ENCODE measurements at regions not wholly inside any gene's neighbourhood (a gene's known extent, or its start where the extent isn't known, plus 50 kb on each side); places are given as distances from the start of the nearest gene placed in this dataset.

DNA sequence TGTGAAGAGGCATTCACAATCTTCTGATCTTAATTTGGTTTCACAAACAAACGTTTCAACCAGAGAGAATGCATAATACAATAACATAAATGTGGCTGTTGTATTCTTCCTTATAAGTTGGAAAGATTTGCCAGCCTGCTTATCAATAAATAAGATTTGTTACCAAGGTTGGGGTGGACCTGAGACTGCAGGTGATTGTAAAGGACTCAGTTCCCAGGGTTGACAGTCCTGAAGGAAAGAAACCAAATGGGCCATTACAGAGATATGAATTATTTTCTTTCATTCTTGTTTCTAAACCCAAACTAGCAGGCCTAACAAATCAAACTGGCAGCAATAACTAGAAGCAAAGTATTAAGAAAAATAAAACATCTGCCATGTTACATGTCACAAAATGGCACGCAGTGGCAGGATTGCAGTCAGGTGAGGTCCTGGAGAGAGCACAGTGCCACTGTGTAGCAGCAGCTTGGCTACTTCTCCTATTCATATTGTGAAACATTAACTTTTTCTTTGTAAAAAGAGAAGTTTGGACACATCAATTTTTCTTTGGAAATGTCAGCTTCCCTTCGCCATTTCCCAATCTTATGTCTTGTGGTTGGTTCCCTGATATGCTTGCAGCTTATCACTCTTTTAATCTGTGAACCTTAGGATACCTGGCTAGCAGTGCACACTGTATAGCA lies 133.8 kb upstream of the EMCN start:
- ATAC-seq (no peak), DNase-seq (no peak)
- intact Hi-C loops (cut with DNase I) = no loop called here

DNA sequence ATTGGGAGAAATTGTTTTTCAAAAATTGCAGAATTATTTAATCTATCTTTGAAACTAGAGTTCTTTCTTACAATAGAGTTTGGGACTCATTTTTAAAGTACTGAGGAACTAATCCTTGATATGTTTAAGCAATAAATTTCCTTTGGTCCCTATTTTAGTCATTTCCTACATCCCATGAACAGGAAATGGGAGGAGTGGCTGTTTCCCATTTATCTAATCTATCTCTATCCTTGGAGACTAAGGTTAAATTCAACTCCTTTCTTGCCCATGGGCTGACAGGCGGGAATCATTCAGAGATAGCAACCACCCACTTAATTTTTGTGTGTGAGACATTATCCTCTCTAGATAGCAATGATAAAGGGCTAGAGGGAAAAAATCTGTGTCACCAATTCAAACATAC lies 131.6 kb upstream of the EMCN start:
- H3K4me3 ChIP-seq = no peak overlapping the region
- intact Hi-C loops (cut with DNase I) = no loop called here
- no peak for ATAC-seq
- no peak for DNase-seq
- no peaks in the 10 kb centered on the region for H3K36me3 ChIP-seq
- H3K9me3 ChIP-seq = no peaks in the 10 kb centered on the region
- no peaks in the 10 kb centered on the region for H3K4me1 ChIP-seq
- H3K27me3 ChIP-seq = no peaks in the 10 kb centered on the region
- no peak for TF ChIP-seq CTCF (IDR thresholded peaks at IDR 0.05)
- no peak overlapping the region for H3K27ac ChIP-seq

More for the DNA sequence above, 133.8 kb upstream of the EMCN start:
- TF ChIP-seq CTCF (IDR thresholded peaks at IDR 0.05) = no peak
- Histone ChIP-seq H3K36me3 (no peaks in the 10 kb centered on the region), H3K4me1 (no peaks in the 10 kb centered on the region), H3K4me3 (no peak overlapping the region), H3K27ac (no peak overlapping the region), H3K27me3 (no peaks in the 10 kb centered on the region), H3K9me3 (no peaks in the 10 kb centered on the region)

DNA sequence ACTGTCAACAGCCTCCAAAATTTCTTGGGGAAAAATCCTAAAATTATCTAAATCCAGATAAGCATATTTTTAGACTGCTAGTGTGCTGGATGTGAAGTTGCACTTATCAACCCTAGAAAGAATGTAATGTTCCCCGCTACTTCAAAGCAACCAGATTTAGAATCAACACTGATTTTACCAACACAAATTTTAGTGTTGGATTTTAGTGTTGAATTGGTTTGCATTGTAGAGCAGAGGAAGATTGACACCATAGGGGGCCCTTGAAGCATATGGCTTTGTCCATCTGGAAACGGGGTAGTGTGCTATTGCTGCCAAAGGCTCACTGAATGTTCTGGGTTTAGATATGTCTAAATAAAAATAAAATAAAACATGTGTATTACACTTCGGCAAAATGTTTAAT lies 126.3 kb upstream of the EMCN start:
- Histone ChIP-seq H3K9me3 (no peaks in the 10 kb centered on the region), H3K27ac (no peak overlapping the region), H3K36me3 (no peaks in the 10 kb centered on the region), H3K27me3 (no peaks in the 10 kb centered on the region), H3K4me1 (no peaks in the 10 kb centered on the region), H3K4me3 (no peak overlapping the region)
- no peak for ATAC-seq
- intact Hi-C loops (cut with DNase I) = no loop called here
- no peak for TF ChIP-seq CTCF (IDR thresholded peaks at IDR 0.05)
- no peak for DNase-seq

DNA sequence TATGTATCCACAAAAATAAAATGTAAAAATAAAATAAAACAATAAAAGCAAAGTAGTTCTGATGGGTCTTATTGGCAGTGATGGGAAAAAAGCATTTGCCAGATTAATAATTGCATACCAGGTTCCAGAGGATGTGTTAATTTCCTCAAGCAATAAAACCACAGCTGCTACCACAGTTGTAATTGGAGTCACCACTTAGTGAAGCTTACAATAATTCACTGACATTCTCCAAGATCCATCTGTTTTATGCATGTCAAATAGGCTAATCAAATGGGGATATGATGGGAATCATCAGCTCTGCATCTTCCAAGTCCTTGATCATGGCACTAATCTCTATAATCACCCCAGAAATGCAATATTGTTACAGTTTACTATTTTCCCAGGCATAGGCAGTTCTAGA lies 123.5 kb upstream of the EMCN start:
- no peak overlapping the region for H3K27ac ChIP-seq
- TF ChIP-seq CTCF (IDR thresholded peaks at IDR 0.05) = no peak
- H3K4me3 ChIP-seq = no peak overlapping the region
- intact Hi-C loops (cut with DNase I) = no loop called here
- no peaks in the 10 kb centered on the region for H3K4me1 ChIP-seq
- peaks cover 0 to 8% of the 10 kb centered on the region in 2 donors for H3K9me3 ChIP-seq
- DNase-seq (no peak), ATAC-seq (no peak)
- H3K27me3 ChIP-seq = no peaks in the 10 kb centered on the region
- no peaks in the 10 kb centered on the region for H3K36me3 ChIP-seq

- intact Hi-C loops (cut with DNase I) = no loop called here
- Histone ChIP-seq H3K36me3 (no peaks in the 10 kb centered on the region), H3K4me1 (no peaks in the 10 kb centered on the region), H3K9me3 (peaks cover 0 to 8% of the 10 kb centered on the region in 2 donors), H3K27me3 (no peaks in the 10 kb centered on the region), H3K4me3 (no peak overlapping the region), H3K27ac (no peak overlapping the region)
- no peak for ATAC-seq
- no peak for TF ChIP-seq CTCF (IDR thresholded peaks at IDR 0.05)
- no peak for DNase-seq
Observed at GRCh38 chr4:100635899-100636298, 118.1 kb upstream of the EMCN start.

All from left lung (tissue), 4 donors.